LNCaP clone FGC (cell line): ENCODE measurements at regions not wholly inside any gene's neighbourhood (a gene's known extent, or its start where the extent isn't known, plus 50 kb on each side); places are given as distances from the start of the nearest gene placed in this dataset.
"Not testable (repeated sequence)": the region's sequence is repeated elsewhere in the genome, so short reads cannot be mapped to it uniquely, and the experiment has no call there.

Experiments
- DNase-seq: peaks from one replicate; pipeline ENCODE4 v3.0.0-alpha.2; 2011; ENCODE audit warnings: low read depth
- H3K4me3 ChIP-seq: 2 replicates; pipeline ENCODE4 v1.5.1; 2011; ENCODE audit warnings: mild to moderate bottlenecking, low read depth, low read length, control low read depth
- CTCF ChIP-seq: IDR thresholded peaks from 2 replicates; pipeline ENCODE4 v1.5.1; 2012; ENCODE audit warnings: mild to moderate bottlenecking; ENCODE audit not compliant: control insufficient read depth, insufficient read depth; ENCODE audit errors: extremely low read depth

- no peak for DNase-seq
- TF ChIP-seq CTCF, result no peak
- no peak overlapping the region for H3K4me3 ChIP-seq
Observed at GRCh38 chr17:83171661-83172060, 92.3 kb downstream of the METRNL start.

- not testable (repeated sequence) for H3K4me3 ChIP-seq, DNase-seq
Observed at GRCh38 chr17:83172099-83172498, 92.7 kb downstream of the METRNL start.

GRCh38 chr17:83172646-83173045 lies 93.2 kb downstream of the METRNL start:
- not testable (repeated sequence) for DNase-seq

GRCh38 chr17:83173180-83173913 lies 93.9 kb downstream of the METRNL start:
- not testable (repeated sequence) for H3K4me3 ChIP-seq, DNase-seq

More at GRCh38 chr17:83172646-83173045, 93.2 kb downstream of the METRNL start:
- not testable (repeated sequence) for H3K4me3 ChIP-seq

- no peak for TF ChIP-seq CTCF
- H3K4me3 ChIP-seq, result no peak overlapping the region
- no peak for DNase-seq
Observed at GRCh38 chr17:83173914-83174361, 94.5 kb downstream of the METRNL start.

GRCh38 chr17:83174362-83175118 lies 95.1 kb downstream of the METRNL start:
- TF ChIP-seq CTCF, result 0 out of 2 replicates have a peak, but pooled peaks have one; percentile 14
- peak; percentile 72 for DNase-seq
- no peak overlapping the region for H3K4me3 ChIP-seq

- H3K4me3 ChIP-seq, result no peak overlapping the region
- TF ChIP-seq CTCF, result no peak
- DNase-seq, result no peak
Observed at GRCh38 chr17:83175119-83175821, 95.9 kb downstream of the METRNL start.

GRCh38 chr17:83175822-83176622 lies 96.6 kb downstream of the METRNL start:
- DNase-seq, result no peak
- H3K4me3 ChIP-seq, result no peak overlapping the region
- no peak for TF ChIP-seq CTCF
